SH-SY5Y (cell line): ENCODE measurements at regions not wholly inside any gene's neighbourhood (a gene's known extent, or its start where the extent isn't known, plus 50 kb on each side); places are given as distances from the start of the nearest gene placed in this dataset.

Experiments used
- GATA2 ChIP-seq: IDR thresholded peaks from 2 replicates; pipeline ENCODE4 v1.6.1; 2011; ENCODE audit warnings: mild to moderate bottlenecking, low read depth, low read length
- GATA3 ChIP-seq: IDR thresholded peaks from 2 replicates; pipeline ENCODE4 v1.6.1; 2011; ENCODE audit warnings: low read depth, mild to moderate bottlenecking, low read length, moderate library complexity

GRCh38 chr13:81686877-81687276 is 1346.0 kb upstream of the SPRY2 start:
- no peak for TF ChIP-seq GATA3
- no peak for TF ChIP-seq GATA2
